GM20000 (cell line): ENCODE measurements at regions not wholly inside any gene's neighbourhood (a gene's known extent, or its start where the extent isn't known, plus 50 kb on each side); places are given as distances from the start of the nearest gene placed in this dataset.
"Not testable (repeated sequence)": the region's sequence is repeated elsewhere in the genome, so short reads cannot be mapped to it uniquely, and the experiment has no call there.

Experiments
- DNase-seq: peaks from one replicate; pipeline ENCODE4 v3.0.0; 2012; ENCODE audit warnings: low spot score
- TF ChIP-seq, protein P1 (sequence below): IDR thresholded peaks from 2 replicates; pipeline ENCODE4 v1.5.1; 2012; ENCODE audit warnings: mild to moderate bottlenecking, control low read depth; ENCODE audit errors: extremely low read depth, missing control alignments

DNA sequence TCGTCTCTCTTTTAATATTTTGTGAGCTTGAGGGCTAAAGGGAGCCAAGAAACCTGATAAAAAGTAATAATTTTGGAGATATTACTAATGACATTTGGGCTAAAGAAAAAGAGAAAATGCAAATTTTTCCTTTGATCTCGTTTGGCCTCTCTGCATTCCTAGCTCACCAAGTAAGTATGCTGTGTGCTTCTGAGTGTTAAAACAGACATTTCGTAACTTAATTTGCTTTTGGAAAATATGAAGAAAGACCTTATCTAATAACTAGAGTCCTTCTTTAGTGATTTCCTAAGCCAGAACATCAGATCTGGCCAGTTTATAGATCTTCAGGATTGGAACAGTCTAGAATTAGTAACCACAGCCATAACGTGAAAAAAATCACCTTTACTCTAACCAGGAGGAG, 872.9 kb upstream of the SLC35B3 start:
- TF ChIP-seq, protein P1, sequence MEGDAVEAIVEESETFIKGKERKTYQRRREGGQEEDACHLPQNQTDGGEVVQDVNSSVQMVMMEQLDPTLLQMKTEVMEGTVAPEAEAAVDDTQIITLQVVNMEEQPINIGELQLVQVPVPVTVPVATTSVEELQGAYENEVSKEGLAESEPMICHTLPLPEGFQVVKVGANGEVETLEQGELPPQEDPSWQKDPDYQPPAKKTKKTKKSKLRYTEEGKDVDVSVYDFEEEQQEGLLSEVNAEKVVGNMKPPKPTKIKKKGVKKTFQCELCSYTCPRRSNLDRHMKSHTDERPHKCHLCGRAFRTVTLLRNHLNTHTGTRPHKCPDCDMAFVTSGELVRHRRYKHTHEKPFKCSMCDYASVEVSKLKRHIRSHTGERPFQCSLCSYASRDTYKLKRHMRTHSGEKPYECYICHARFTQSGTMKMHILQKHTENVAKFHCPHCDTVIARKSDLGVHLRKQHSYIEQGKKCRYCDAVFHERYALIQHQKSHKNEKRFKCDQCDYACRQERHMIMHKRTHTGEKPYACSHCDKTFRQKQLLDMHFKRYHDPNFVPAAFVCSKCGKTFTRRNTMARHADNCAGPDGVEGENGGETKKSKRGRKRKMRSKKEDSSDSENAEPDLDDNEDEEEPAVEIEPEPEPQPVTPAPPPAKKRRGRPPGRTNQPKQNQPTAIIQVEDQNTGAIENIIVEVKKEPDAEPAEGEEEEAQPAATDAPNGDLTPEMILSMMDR: no peak
- no peak for DNase-seq

GRCh38 chr6:9307786-9308185, 872.4 kb upstream of the SLC35B3 start:
- TF ChIP-seq, protein P1: no peak
- no peak for DNase-seq

- DNase-seq: no peak
- TF ChIP-seq, protein P1: no peak
These were observed 871.8 kb upstream of the SLC35B3 start for GRCh38 chr6:9307187-9307586.

DNA sequence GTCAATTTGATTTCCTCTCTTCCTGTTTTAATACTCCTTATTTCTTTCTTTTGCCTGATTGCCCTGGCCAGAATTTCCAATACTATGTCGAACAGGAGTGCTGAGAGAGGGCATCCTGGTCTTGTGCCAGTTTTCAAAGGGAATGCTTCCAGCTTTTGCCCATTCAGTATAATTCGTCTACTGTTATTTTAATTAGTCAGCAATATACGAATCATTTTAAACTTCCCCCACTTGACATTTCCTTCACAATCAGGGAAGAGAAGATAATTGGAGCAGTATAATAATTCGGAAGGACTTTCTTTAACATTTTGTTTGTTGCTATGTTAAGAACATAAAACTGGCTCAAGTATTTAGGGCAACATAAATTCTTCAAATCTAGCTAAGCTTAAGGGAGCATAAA, 860.3 kb upstream of the SLC35B3 start:
- DNase-seq: no peak
- TF ChIP-seq, protein P1: no peak

DNA sequence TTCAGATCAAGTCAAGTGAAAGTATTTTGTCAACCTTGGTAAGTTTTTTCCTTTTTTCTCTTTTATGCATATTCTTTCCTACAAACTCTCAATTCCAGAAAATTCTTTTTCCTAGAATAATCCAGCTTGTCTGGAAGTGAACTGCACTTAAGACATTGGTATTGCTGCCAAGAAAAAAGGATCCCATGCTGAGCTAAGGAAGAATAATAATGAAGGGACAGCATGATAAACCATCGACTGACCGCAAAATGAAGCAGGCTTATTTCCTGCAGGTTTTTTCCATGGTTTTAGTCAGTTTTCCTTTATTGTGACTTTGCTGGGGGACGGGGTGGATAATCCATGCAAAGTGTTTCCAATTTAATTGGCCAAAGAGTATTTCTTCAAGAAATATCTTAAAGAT, 857.6 kb upstream of the SLC35B3 start:
- TF ChIP-seq, protein P1: no peak
- DNase-seq: no peak

GRCh38 chr6:9290342-9290741, 855.0 kb upstream of the SLC35B3 start:
- not testable (repeated sequence) for DNase-seq

- TF ChIP-seq, protein P1: no peak
- DNase-seq: no peak
These were observed 837.3 kb upstream of the SLC35B3 start for GRCh38 chr6:9272671-9273070.

GRCh38 chr6:9266741-9267140, 831.4 kb upstream of the SLC35B3 start:
- no peak for DNase-seq
- TF ChIP-seq, protein P1: no peak
